WTC11 (cell line): ENCODE measurements at regions not wholly inside any gene's neighbourhood (a gene's known extent, or its start where the extent isn't known, plus 50 kb on each side); places are given as distances from the start of the nearest gene placed in this dataset.

Experiments
- CBFB ChIP-seq: sonication (generic); formaldehyde crosslinking; IDR thresholded peaks from 2 replicates; pipeline ENCODE4 v1.8.1; 2022; ENCODE audit warnings: mild to moderate bottlenecking, low read depth, missing genetic modification reagents
- CREM ChIP-seq: sonication (generic); formaldehyde crosslinking; IDR thresholded peaks from 2 replicates; pipeline ENCODE4 v1.8.1; 2022; ENCODE audit warnings: mild to moderate bottlenecking, missing genetic modification reagents, moderate library complexity
- E2F1 ChIP-seq: sonication (generic); formaldehyde crosslinking; IDR thresholded peaks from 2 replicates; pipeline ENCODE4 v1.8.0; 2022; ENCODE audit warnings: mild to moderate bottlenecking, missing genetic modification reagents
- FOXK1 ChIP-seq: sonication (generic); formaldehyde crosslinking; IDR thresholded peaks from 2 replicates; pipeline ENCODE4 v1.8.0; 2022; ENCODE audit warnings: mild to moderate bottlenecking, moderate library complexity, missing genetic modification reagents
- GABPB1 ChIP-seq: sonication (generic); formaldehyde crosslinking; IDR thresholded peaks from 2 replicates; pipeline ENCODE4 v1.8.1; 2023; ENCODE audit warnings: mild to moderate bottlenecking, missing genetic modification reagents
- MXD4 ChIP-seq: fragments of 250-450 bp; sonication (Bioruptor Pico); IDR thresholded peaks from 2 replicates; pipeline ENCODE4 v1.8.0; 2021; ENCODE audit warnings: mild to moderate bottlenecking, moderate library complexity, borderline replicate concordance
- SMAD3 ChIP-seq: sonication (generic); formaldehyde crosslinking; IDR thresholded peaks from 2 replicates; pipeline ENCODE4 v1.8.0; 2022; ENCODE audit warnings: missing genetic modification reagents, mild to moderate bottlenecking, borderline replicate concordance
- TCF7 ChIP-seq: sonication (generic); formaldehyde crosslinking; IDR thresholded peaks from 2 replicates; pipeline ENCODE4 v1.8.0; 2022; ENCODE audit warnings: mild to moderate bottlenecking, low read depth, missing genetic modification reagents, moderate library complexity
- USF1 ChIP-seq: sonication (generic); formaldehyde crosslinking; IDR thresholded peaks from 2 replicates; pipeline ENCODE4 v1.8.0; 2022; ENCODE audit warnings: mild to moderate bottlenecking, missing genetic modification reagents
- USF2 ChIP-seq: sonication (generic); formaldehyde crosslinking; IDR thresholded peaks from 2 replicates; pipeline ENCODE4 v1.8.1; 2023; ENCODE audit warnings: mild to moderate bottlenecking, missing genetic modification reagents, moderate library complexity
- TF ChIP-seq, protein P1 (sequence below): fragments of 200-600 bp; IDR thresholded peaks from 2 replicates; pipeline ENCODE4 v1.8.0; 2022; ENCODE audit warnings: antibody characterized with exemption
- TF ChIP-seq, protein P2 (sequence below): sonication (generic); formaldehyde crosslinking; IDR thresholded peaks from 2 replicates; pipeline ENCODE4 v1.8.1; 2023; ENCODE audit warnings: mild to moderate bottlenecking, missing genetic modification reagents, moderate library complexity
- TF ChIP-seq, protein P3 (sequence below): sonication (generic); formaldehyde crosslinking; IDR thresholded peaks from 2 replicates; pipeline ENCODE4 v1.8.1; 2022; ENCODE audit warnings: mild to moderate bottlenecking, moderate library complexity, missing genetic modification reagents
- TF ChIP-seq, protein P4 (sequence below): sonication (generic); formaldehyde crosslinking; IDR thresholded peaks from 2 replicates; pipeline ENCODE4 v1.8.1; 2023; ENCODE audit warnings: mild to moderate bottlenecking, missing genetic modification reagents

DNA sequence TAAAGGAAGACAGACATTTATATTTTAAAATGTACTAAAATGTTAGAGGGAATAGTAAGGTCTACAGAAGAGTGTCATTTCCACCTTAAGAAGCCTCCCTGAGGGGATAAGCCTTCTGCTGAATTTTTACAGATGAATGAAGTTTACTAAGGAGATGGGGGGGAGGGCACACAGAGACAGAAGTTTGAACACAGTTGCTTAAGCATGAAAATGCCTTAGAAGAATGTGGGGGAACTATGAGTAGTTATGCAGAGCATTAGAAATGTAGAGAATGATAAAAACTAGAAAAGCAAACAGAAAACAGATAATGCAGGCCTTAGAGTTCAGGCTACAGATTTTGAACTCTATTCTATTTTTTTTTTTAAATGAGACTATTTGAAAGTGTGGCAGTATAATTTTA, 232.2 kb upstream of the VLDLR start:
- TF ChIP-seq, protein P1, sequence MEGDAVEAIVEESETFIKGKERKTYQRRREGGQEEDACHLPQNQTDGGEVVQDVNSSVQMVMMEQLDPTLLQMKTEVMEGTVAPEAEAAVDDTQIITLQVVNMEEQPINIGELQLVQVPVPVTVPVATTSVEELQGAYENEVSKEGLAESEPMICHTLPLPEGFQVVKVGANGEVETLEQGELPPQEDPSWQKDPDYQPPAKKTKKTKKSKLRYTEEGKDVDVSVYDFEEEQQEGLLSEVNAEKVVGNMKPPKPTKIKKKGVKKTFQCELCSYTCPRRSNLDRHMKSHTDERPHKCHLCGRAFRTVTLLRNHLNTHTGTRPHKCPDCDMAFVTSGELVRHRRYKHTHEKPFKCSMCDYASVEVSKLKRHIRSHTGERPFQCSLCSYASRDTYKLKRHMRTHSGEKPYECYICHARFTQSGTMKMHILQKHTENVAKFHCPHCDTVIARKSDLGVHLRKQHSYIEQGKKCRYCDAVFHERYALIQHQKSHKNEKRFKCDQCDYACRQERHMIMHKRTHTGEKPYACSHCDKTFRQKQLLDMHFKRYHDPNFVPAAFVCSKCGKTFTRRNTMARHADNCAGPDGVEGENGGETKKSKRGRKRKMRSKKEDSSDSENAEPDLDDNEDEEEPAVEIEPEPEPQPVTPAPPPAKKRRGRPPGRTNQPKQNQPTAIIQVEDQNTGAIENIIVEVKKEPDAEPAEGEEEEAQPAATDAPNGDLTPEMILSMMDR, result no peak
- TF ChIP-seq TCF7 (no peak), SMAD3 (CRISPR knock-in tag) (no peak), CREM (CRISPR knock-in tag) (no peak), USF2 (no peak), USF1 (CRISPR knock-in tag) (no peak), E2F1 (CRISPR knock-in tag) (no peak), MXD4 (CRISPR knock-in tag) (no peak), FOXK1 (CRISPR knock-in tag) (no peak), CBFB (CRISPR knock-in tag) (no peak), GABPB1 (CRISPR knock-in tag) (no peak)
- TF ChIP-seq, protein P2, sequence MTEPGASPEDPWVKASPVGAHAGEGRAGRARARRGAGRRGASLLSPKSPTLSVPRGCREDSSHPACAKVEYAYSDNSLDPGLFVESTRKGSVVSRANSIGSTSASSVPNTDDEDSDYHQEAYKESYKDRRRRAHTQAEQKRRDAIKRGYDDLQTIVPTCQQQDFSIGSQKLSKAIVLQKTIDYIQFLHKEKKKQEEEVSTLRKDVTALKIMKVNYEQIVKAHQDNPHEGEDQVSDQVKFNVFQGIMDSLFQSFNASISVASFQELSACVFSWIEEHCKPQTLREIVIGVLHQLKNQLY (CRISPR knock-in tag), result no peak
- TF ChIP-seq, protein P3, sequence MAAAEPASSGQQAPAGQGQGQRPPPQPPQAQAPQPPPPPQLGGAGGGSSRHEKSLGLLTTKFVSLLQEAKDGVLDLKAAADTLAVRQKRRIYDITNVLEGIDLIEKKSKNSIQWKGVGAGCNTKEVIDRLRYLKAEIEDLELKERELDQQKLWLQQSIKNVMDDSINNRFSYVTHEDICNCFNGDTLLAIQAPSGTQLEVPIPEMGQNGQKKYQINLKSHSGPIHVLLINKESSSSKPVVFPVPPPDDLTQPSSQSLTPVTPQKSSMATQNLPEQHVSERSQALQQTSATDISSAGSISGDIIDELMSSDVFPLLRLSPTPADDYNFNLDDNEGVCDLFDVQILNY (CRISPR knock-in tag), result no peak
- TF ChIP-seq, protein P4, sequence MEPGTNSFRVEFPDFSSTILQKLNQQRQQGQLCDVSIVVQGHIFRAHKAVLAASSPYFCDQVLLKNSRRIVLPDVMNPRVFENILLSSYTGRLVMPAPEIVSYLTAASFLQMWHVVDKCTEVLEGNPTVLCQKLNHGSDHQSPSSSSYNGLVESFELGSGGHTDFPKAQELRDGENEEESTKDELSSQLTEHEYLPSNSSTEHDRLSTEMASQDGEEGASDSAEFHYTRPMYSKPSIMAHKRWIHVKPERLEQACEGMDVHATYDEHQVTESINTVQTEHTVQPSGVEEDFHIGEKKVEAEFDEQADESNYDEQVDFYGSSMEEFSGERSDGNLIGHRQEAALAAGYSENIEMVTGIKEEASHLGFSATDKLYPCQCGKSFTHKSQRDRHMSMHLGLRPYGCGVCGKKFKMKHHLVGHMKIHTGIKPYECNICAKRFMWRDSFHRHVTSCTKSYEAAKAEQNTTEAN (CRISPR knock-in tag), result no peak
